GM12878 (cell line): ENCODE measurements at regions not wholly inside any gene's neighbourhood (a gene's known extent, or its start where the extent isn't known, plus 50 kb on each side); places are given as distances from the start of the nearest gene placed in this dataset.

ENCODE experiments used
- ATAC-seq: fragments of 200-7000 bp; cut with Tn5 transposase; 3 replicates; pipeline ENCODE4 v1.9.1; 2020; ENCODE audit warnings: mild to moderate bottlenecking, moderate library complexity
- BruUV-seq: library from RNA; stranded (reverse); fragments of 400-500 nt; replicated peaks from 2 replicates; lab custom pipeline; 2021; lab: Mats Ljungman, UMichigan
- CTCF ChIA-PET: fragments of 300-600 bp; sonication (Branson Sonifier 250); formaldehyde crosslinking; extraction: SDS; loops from one replicate; lab custom pipeline; 2021; ENCODE audit warnings: inconsistent platforms; lab: Yijun Ruan, JAX
- POLR2A ChIA-PET: fragments of 350-600 bp; formaldehyde crosslinking; extraction: SDS; loops from one replicate; lab custom pipeline; 2021; ENCODE audit warnings: inconsistent platforms; lab: Charles Lee
- RAD21 ChIA-PET: fragments of 300-600 bp; sonication (Branson Sonifier 250); formaldehyde crosslinking; loops from one replicate; lab custom pipeline; 2023; ENCODE audit warnings: antibody characterized with exemption; ENCODE audit not compliant: unreplicated experiment; lab: Charles Lee
- SMC1A ChIA-PET: fragments of 300-600 bp; sonication (Branson Sonifier 250); formaldehyde crosslinking; loops from one replicate; lab custom pipeline; 2023; ENCODE audit not compliant: unreplicated experiment, uncharacterized antibody; lab: Charles Lee
- DNase-seq: peaks from one replicate; pipeline ENCODE4 v3.0.0-alpha.2; 2011; ENCODE audit warnings: low read depth, low spot score
- FAIRE-seq: peaks from 3 replicates; lab custom pipeline; 2011; peaks lifted over from hg19 to GRCh38; lab: Jason Lieb, UNC
- H2AFZ ChIP-seq: 2 replicates; pipeline ENCODE4 v1.6.0; 2011; ENCODE audit warnings: low read depth, low read length, control low read depth; ENCODE audit not compliant: control insufficient read depth
- H3K27ac ChIP-seq: 2 replicates; pipeline ENCODE4 v1.5.1; 2011; ENCODE audit warnings: control low read depth; ENCODE audit not compliant: control insufficient read depth, insufficient read depth
- H3K27me3 ChIP-seq, 2 experiments: replicated peaks in 1 of 2; 2 replicates each; pipeline versions ENCODE4 v1.6.0 to v1.6.1; 2011; ENCODE audit warnings: low read length in 1 of 2; ENCODE audit not compliant: control insufficient read depth in 2 of 2, insufficient read depth in 2 of 2
- H3K36me3 ChIP-seq, 2 experiments: 2 replicates each; pipeline ENCODE4 v1.5.1; 2011; ENCODE audit warnings: low read length in 1 of 2; ENCODE audit not compliant: control insufficient read depth in 2 of 2, insufficient read depth in 2 of 2
- H3K4me1 ChIP-seq: 2 replicates; pipeline ENCODE4 v1.6.1; 2011; ENCODE audit warnings: mild to moderate bottlenecking, low read length, moderate library complexity, mixed read lengths; ENCODE audit not compliant: control insufficient read depth, insufficient read depth
- H3K4me2 ChIP-seq: 2 replicates; pipeline ENCODE4 v1.6.0; 2011; ENCODE audit warnings: control low read depth; ENCODE audit not compliant: control insufficient read depth, insufficient read depth
- H3K4me3 ChIP-seq: fragments of 200-600 bp; sonication (generic); 2 replicates; pipeline ENCODE4 v1.5.1; 2016
- H3K79me2 ChIP-seq: 2 replicates; pipeline ENCODE4 v1.6.0; 2011; ENCODE audit warnings: low read length; ENCODE audit not compliant: control insufficient read depth, insufficient read depth
- H3K9ac ChIP-seq: 2 replicates; pipeline ENCODE4 v1.8.0; 2011; ENCODE audit warnings: low read length, control low read depth, mixed read lengths; ENCODE audit not compliant: control insufficient read depth, insufficient read depth
- H3K9me3 ChIP-seq: replicated peaks from 3 replicates; pipeline ENCODE4 v1.5.1; 2011; ENCODE audit warnings: mild to moderate bottlenecking, low read length; ENCODE audit not compliant: control insufficient read depth, insufficient read depth
- H4K20me1 ChIP-seq: 2 replicates; pipeline ENCODE4 v1.6.0; 2011; ENCODE audit not compliant: control insufficient read depth, insufficient read depth
- BHLHE40 ChIP-seq, 2 experiments: fragments of 450-650 bp in 1 of 2; IDR thresholded peaks; 2 replicates each; pipeline ENCODE4 v1.6.1; 2011 to 2017; ENCODE audit warnings: low read depth in 2 of 2, borderline replicate concordance in 1 of 2, improper control_type of control experiment in 1 of 2, low read length in 1 of 2, mild to moderate bottlenecking in 1 of 2
- EED ChIP-seq: sonication (generic); IDR thresholded peaks from 2 replicates; pipeline ENCODE4 v1.6.1; 2016; ENCODE audit warnings: antibody characterized with exemption, low read depth
- ESRRA ChIP-seq: IDR thresholded peaks from 2 replicates; pipeline ENCODE4 v1.6.1; 2012; ENCODE audit warnings: mild to moderate bottlenecking, low read length, improper control_type of control experiment
- HDAC2 ChIP-seq: fragments of 200-600 bp; sonication (generic); IDR thresholded peaks from 2 replicates; pipeline ENCODE4 v1.6.1; 2017
- MXI1 ChIP-seq: fragments of 150-350 bp; IDR thresholded peaks from 2 replicates; pipeline ENCODE4 v1.6.1; 2011; ENCODE audit warnings: low read depth, mild to moderate bottlenecking, inconsistent platforms, low read length, improper control_type of control experiment
- NKRF ChIP-seq: fragments of 450-650 bp; conservative IDR thresholded peaks from 2 replicates; pipeline ENCODE4 v1.6.1; 2017; ENCODE audit warnings: mild to moderate bottlenecking, moderate library complexity
- POU2F2 ChIP-seq: IDR thresholded peaks from 3 replicates; pipeline ENCODE4 v1.6.1; 2011; ENCODE audit warnings: low read depth, mild to moderate bottlenecking, low read length, borderline replicate concordance
- SREBF2 ChIP-seq: IDR thresholded peaks from 2 replicates; pipeline ENCODE4 v1.6.1; 2012; ENCODE audit warnings: mild to moderate bottlenecking, low read length
- STAT3 ChIP-seq: IDR thresholded peaks from 2 replicates; pipeline ENCODE4 v1.6.1; 2011; ENCODE audit warnings: low read depth, low read length, improper control_type of control experiment
- YY1 ChIP-seq: IDR thresholded peaks from 2 replicates; pipeline ENCODE4 v1.6.1; 2011; ENCODE audit warnings: low read depth, mild to moderate bottlenecking, low read length
- ZNF274 ChIP-seq: IDR thresholded peaks from one replicate; pipeline ENCODE4 v1.8.0; 2011; ENCODE audit not compliant: insufficient read length, insufficient read depth
- WGBS: methylation state at CpG from one replicate; pipeline ENCODE4 v1.1.6; 2016; ENCODE audit warnings: low lambda C conversion rate; ENCODE audit not compliant: insufficient replicate concordance, insufficient coverage; ENCODE audit errors: missing lambda C conversion rate; 5-methylcytosine and 5-hydroxymethylcytosine counted together
- in situ Hi-C: fragments of 300-500 bp; cut with MboI; formaldehyde crosslinking; loops from 9 replicates; pipeline ENCODE4 v1.14.3; 2018; ENCODE audit warnings: mixed read lengths
- intact Hi-C: fragments of 100-400 bp; cut with micrococcal nuclease; formaldehyde crosslinking; loops from one replicate; pipeline ENCODE4 v1.14.2; 2022; ENCODE audit not compliant: unreplicated experiment
- TF ChIP-seq, protein P1 (sequence below): fragments of 450-650 bp; IDR thresholded peaks from 2 replicates; pipeline ENCODE4 v1.6.1; 2014; ENCODE audit warnings: mild to moderate bottlenecking
- TF ChIP-seq, protein P2 (sequence below): fragments of 450-650 bp; IDR thresholded peaks from 2 replicates; pipeline ENCODE4 v1.6.1; 2017; ENCODE audit warnings: mild to moderate bottlenecking, moderate library complexity
- TF ChIP-seq, protein P3 (sequence below): IDR thresholded peaks from 2 replicates; pipeline ENCODE4 v1.6.1; 2011; ENCODE audit warnings: low read depth, low read length, improper control_type of control experiment, borderline replicate concordance

DNA sequence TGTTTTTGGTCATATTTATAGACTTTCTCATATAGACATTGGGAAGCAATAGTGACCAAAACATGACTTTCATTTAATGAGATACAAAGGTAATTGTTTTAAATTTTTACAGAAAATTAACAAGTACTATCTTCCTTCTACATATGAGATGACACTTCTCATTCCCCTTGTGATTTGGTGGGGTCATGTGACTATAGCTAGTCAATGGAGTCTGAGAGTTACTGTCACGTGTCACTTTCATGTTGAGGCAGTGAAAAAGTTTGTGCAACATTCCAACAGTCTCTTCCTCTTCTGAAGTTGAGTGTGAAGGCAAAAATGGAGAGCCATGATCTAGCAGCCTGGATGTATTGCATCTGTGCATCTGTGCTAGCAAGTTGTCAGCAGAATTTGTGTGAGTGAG is 618.3 kb upstream of the LRRC4C start:
- Histone ChIP-seq H3K4me3 (no peak overlapping the region), H3K4me1 (no peaks in the 10 kb centered on the region), H3K9me3 (no peaks in the 10 kb centered on the region), H2AFZ (no peak overlapping the region), H3K9ac (no peak overlapping the region), H3K27ac (no peak overlapping the region), H3K36me3 (no peaks in the 10 kb centered on the region), H4K20me1 (no peaks in the 10 kb centered on the region), H3K27me3 (no peaks in the 10 kb centered on the region), H3K4me2 (no peak overlapping the region), H3K79me2 (no peaks in the 10 kb centered on the region)
- ATAC-seq = no peak
- no peak for TF ChIP-seq POU2F2
- no peak for TF ChIP-seq YY1
- no peak for TF ChIP-seq EED
- no peak for TF ChIP-seq ZNF274
- TF ChIP-seq HDAC2 = no peak
- TF ChIP-seq MXI1 = no peak
- no peak for TF ChIP-seq NKRF
- TF ChIP-seq SREBF2 = no peak
- TF ChIP-seq, protein P1, sequence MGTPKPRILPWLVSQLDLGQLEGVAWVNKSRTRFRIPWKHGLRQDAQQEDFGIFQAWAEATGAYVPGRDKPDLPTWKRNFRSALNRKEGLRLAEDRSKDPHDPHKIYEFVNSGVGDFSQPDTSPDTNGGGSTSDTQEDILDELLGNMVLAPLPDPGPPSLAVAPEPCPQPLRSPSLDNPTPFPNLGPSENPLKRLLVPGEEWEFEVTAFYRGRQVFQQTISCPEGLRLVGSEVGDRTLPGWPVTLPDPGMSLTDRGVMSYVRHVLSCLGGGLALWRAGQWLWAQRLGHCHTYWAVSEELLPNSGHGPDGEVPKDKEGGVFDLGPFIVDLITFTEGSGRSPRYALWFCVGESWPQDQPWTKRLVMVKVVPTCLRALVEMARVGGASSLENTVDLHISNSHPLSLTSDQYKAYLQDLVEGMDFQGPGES = no peak
- no peak for TF ChIP-seq STAT3
- TF ChIP-seq BHLHE40 (IDR thresholded peaks at IDR 0.05; ENCODE audit: borderline replicate concordance in 1 of 2, low read depth in 2 of 2, low read length in 1 of 2) = no peak
- TF ChIP-seq, protein P2, sequence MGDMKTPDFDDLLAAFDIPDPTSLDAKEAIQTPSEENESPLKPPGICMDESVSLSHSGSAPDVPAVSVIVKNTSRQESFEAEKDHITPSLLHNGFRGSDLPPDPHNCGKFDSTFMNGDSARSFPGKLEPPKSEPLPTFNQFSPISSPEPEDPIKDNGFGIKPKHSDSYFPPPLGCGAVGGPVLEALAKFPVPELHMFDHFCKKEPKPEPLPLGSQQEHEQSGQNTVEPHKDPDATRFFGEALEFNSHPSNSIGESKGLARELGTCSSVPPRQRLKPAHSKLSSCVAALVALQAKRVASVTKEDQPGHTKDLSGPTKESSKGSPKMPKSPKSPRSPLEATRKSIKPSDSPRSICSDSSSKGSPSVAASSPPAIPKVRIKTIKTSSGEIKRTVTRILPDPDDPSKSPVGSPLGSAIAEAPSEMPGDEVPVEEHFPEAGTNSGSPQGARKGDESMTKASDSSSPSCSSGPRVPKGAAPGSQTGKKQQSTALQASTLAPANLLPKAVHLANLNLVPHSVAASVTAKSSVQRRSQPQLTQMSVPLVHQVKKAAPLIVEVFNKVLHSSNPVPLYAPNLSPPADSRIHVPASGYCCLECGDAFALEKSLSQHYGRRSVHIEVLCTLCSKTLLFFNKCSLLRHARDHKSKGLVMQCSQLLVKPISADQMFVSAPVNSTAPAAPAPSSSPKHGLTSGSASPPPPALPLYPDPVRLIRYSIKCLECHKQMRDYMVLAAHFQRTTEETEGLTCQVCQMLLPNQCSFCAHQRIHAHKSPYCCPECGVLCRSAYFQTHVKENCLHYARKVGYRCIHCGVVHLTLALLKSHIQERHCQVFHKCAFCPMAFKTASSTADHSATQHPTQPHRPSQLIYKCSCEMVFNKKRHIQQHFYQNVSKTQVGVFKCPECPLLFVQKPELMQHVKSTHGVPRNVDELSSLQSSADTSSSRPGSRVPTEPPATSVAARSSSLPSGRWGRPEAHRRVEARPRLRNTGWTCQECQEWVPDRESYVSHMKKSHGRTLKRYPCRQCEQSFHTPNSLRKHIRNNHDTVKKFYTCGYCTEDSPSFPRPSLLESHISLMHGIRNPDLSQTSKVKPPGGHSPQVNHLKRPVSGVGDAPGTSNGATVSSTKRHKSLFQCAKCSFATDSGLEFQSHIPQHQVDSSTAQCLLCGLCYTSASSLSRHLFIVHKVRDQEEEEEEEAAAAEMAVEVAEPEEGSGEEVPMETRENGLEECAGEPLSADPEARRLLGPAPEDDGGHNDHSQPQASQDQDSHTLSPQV = no peak
- TF ChIP-seq ESRRA = no peak
- TF ChIP-seq, protein P3, sequence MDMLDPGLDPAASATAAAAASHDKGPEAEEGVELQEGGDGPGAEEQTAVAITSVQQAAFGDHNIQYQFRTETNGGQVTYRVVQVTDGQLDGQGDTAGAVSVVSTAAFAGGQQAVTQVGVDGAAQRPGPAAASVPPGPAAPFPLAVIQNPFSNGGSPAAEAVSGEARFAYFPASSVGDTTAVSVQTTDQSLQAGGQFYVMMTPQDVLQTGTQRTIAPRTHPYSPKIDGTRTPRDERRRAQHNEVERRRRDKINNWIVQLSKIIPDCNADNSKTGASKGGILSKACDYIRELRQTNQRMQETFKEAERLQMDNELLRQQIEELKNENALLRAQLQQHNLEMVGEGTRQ = no peak
- WGBS = 0% methylated on average over 1 of the region's 1 CpG
- FAIRE-seq = no peak
- in situ Hi-C loops (no loop called here), intact Hi-C loops (no loop called here)
- no peak for DNase-seq
- ChIA-PET POLR2A (no interaction called here), CTCF (no interaction called here), SMC1A (no interaction called here), RAD21 (no interaction called here)
- BruUV-seq = no TSS peak
